Stimulated activated CD4-positive, alpha-beta T cell treated with anti-CD3 and anti-CD28 coated beads, Interleukin-4, amount 100 ng/mL, for 48 hours (primary cell): ENCODE measurements at regions not wholly inside any gene's neighbourhood (a gene's known extent, or its start where the extent isn't known, plus 50 kb on each side); places are given as distances from the start of the nearest gene placed in this dataset.

Experiments
- DNase-seq, 2 donors: peaks; one replicate each; pipeline ENCODE4 v3.0.0-alpha.2; 2020; ENCODE audit warnings: low read depth in 2 of 2

DNA sequence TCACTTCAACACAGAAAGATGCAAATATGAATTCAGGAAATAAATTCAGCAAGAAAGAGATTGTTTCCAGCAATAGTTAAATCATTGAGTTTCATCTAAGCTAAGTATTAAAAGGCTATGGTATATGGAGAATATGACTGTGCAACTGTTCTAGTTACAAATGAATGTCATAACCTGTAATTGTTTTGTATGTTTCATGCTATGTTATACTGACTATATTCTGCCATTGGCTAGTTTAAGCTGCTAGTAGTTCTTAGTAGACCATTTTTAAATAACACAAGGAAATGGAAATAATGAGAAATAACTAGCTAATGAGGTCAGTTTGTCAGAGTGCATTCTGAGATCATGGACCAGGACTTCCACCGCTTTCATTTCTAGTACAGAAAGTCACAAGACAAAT, 1154.9 kb upstream of the TMEFF2 start:
- DNase-seq = no peak

DNA sequence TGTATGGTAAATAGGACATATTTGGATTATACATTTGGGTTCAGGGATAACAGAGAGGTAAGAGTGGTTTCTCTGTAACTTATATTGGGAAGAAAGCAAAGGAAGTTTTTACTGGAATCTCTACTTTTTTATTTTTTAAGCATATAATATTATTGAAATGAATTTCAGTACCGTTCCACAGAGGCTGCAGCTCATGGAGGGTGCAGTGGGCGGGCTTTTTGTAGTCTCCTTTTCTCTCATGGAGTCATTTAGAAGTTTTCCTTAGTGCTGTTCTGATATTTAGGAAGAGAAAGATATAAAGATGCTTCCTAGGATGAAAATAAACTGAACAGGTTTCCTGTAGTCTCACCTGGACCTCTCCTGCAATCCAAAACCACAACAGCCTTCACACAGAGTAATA, 1153.3 kb upstream of the TMEFF2 start:
- no peak for DNase-seq

DNA sequence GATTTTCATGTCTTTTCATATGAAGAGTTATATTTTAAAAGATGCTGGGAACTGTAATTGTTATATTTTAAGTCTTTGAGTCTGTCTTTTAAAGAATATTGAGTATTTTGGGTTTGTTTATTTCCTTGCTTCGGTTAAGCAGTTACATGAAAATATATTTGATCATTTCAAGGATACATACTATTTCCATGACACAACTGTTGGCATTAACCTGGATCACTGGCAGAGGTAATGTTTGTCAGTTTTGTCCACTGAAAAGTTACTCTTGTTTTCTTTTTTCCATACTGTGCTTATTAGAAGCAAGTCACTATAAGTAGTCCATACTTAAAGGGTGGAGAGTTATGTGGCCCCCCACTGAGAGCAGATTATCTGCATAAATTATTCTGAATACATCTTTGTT, 1142.0 kb upstream of the TMEFF2 start:
- no peak for DNase-seq

- DNase-seq = no peak
Measured at GRCh38 chr2:193334401-193334800, 1139.7 kb upstream of the TMEFF2 start.

- DNase-seq = no peak
Measured at GRCh38 chr2:193333539-193333938, 1138.8 kb upstream of the TMEFF2 start.

DNA sequence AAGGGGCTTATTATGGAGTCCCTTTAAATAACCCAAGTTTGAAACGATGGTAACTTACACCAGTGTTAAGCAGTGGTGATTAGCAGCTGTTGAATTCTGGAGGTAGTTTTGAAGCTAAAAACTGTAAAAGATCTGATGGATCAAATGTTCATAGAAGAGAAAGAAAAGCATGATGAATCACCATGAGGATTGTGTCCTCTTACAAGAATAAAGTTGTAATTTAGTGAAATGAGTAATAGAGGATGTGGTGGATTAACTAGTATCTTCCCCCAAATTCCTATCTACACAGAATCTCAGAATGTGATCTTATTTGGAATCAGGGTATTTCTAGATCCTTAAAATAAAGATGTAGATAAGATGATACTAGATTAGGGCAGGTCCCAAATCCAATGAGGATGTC, 1138.2 kb upstream of the TMEFF2 start:
- DNase-seq = no peak

DNA sequence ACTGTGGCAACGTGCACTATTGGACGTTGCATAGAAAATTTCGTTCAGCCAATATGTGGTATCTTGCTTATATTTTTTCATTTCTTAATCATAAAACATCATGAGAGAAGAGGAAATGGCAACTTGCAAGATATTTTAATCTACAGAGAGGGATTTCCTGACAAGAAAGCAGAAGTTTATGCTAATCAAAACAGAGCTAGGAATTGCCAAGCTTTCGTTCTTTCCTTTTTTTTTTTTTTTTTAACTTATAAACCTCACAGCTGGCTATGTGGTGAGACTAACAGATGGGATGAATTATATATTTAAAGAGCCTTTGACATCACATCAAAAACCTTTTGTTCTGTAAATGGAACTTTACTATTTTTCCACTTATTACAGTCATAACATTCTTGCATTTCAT, 1136.9 kb upstream of the TMEFF2 start:
- no peak for DNase-seq

DNA sequence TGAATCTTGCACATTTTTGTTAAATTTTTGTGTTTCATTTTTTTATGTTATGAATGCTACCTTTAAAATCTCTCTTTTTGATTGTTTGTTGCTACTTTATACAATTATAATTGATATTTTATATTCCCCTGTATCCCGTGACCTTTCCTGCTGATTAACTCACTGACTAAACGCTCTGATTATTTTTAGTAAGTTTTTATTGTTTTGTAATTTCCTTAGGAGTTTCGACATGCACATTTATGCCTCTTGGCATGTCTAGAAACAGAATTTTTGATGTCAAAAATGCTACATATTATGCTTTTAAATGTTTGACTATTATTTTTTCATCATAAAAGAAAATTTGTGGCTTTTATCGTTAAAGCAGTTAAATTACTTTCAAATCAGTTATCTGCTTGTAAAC, 1131.6 kb upstream of the TMEFF2 start:
- DNase-seq = no peak

DNA sequence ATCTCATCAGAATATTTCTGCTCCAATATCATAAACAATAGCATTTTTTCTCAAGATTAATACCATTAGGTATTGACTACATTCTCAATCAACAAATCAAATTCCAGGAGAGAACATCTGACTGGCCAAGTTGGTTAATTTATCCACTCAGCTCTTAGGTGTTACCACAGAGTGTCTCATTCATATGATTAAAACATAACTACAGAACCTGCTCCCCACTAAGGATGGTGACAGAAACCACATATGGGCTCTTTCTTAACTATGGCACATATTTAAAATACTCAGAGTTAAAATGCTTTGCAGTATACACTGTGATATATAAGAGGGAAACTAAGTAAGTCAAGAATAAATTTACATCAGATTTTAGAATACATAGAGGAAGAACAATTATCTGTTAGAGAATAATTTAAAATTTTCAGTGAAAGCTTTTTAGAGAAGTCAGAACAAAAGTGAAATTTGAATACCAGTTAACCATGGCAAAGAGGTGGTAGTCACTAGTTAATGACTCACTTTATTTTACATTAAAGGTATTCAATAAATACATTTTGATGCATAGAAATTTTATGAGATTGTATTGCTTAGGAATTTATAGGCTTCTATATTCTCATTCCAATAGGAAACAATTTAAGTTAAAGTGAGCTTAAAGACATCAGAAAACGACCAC, 1120.8 kb upstream of the TMEFF2 start:
- DNase-seq = no peak

GRCh38 chr2:193303464-193303863, 1108.7 kb upstream of the TMEFF2 start:
- no peak for DNase-seq

DNA sequence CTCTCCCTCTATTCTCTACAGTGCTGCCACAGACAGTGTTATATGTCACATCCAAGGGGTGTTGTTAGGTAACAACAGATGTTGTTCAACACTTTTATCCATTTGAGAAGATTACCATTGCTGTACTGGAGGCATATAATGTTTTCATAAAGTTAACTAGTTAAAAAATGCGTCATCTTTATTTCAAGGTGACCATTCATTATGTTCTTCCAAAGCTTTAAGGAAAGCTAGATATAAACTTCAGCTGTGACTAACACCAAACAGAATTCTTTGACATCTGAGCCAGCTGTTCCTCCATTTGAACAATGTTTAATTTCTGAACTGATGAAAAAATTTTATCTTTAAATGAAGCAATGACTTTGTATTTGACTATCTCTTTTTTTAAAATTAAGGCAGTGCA, 1099.6 kb upstream of the TMEFF2 start:
- DNase-seq = no peak

DNA sequence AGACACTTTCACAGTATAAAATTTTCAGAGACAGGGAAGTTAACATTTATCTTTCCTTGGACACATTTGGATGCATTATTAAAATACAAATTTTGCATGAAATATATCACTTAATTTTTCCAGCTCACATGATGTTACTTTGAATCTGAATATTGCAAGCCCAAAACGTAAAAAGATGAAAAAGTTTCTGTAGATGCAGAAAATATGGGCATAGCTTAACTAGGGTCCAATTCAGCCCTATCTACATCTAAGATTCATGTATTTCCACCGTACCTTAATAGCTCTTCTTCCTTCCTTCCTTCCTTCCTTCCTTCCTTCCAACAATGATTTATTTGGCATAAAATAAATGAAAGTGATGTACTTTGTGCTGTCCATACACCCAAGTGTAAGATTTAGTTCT, 1084.6 kb upstream of the TMEFF2 start:
- no peak for DNase-seq

GRCh38 chr2:193276988-193277387, 1082.3 kb upstream of the TMEFF2 start:
- no peak for DNase-seq

DNA sequence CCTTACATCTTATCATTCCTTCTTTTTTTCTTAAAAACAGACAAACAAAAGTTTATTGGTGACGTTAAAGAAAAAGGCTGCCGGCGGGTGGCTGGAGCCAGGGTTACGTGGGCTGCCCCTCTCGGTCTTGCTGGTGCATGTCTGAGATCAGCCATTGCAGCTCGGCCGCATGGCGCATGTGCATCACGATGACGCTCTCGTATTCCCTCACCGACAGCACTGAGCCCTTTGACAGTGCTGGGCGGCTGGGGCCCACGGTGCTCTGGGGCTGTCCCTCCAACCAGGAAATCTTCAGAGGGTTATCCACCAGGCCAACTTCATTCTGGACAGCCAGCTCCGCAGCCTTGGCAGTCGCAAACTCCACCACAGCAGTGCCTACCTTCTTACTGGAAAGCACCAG, 1081.8 kb upstream of the TMEFF2 start:
- no peak for DNase-seq

GRCh38 chr2:193276069-193276468, 1081.3 kb upstream of the TMEFF2 start:
- no peak for DNase-seq

DNA sequence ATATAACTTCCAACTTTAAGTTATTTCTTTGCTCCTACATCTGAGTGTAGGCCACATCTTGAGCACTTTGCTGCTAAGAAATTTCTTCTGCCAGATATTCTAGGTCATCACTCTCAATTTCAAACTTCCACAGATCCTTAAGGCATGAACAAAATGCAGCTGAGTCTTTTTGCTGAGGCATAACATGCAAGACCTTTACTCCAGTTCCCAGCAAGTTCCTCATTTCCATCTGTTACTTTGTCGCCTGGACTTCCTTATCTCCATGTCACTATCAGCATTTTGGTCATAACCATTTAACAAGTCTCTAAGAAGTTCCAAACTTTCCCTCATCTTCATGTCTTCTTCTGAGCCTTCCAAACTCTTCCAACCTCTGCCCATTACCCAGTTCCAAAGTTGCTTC, 1077.3 kb upstream of the TMEFF2 start:
- DNase-seq = no peak

DNA sequence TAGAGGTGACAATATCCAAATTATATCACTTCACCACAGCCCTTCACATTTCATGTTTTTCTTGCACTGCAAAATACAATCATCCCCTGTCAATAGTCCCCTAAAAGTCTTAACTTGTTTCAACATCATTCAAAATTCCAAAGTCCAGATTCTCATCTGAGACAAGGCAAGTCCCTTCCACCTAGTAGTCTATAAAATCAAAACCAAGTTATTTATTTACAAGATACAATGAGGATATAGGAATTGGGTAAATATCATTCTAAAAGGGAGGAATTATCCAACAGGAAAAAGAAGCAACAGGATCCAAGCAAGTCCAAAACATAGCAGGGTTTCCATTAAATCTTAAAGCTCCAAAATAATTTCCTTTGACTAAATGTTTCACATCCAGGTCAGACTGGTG, 1076.1 kb upstream of the TMEFF2 start:
- no peak for DNase-seq

DNA sequence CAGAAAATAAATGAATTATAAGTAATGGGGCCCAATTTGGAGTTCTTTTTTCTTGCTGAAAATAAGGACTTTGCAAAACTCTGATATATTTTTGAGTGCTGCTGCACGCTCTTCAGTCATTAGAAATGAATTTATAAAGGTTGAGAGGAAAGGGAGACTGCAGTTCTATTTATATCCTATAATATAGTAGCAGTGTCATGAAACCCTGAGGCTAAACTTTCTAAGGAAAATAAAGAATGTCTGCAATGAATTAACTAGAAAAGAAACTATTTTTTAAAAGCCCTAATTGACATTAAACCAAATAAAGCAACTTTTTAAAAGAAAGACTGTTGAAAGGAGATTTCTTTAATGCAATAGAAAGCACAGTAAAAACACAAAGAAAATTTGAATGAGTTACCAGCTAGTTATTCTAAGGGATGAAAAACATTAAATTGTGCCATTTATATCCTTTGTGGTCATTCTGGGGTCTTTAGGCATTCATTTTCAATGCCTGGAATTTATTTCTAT, 1072.8 kb upstream of the TMEFF2 start:
- no peak for DNase-seq

GRCh38 chr2:193253014-193253530, 1058.3 kb upstream of the TMEFF2 start:
- no peak for DNase-seq

GRCh38 chr2:193251909-193252308, 1057.2 kb upstream of the TMEFF2 start:
- DNase-seq = no peak

DNA sequence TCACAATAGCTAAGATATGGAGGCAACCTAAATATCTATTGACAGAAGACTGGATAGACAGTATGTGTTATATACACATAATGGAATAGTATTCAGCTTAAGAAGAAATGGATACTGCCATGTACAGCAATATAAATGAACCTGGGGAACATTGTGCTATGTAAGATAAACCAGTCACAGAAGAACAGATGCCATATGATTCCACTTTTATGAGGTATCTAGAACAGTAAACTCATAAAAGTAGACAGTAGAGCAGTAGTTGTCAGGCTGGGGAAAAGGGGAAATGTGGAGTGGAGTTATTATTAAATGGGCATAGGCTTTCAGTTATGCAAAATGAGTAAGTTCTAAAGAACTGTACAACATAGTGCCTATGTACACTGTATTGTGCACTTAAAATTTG, 1055.7 kb upstream of the TMEFF2 start:
- DNase-seq = no peak

DNA sequence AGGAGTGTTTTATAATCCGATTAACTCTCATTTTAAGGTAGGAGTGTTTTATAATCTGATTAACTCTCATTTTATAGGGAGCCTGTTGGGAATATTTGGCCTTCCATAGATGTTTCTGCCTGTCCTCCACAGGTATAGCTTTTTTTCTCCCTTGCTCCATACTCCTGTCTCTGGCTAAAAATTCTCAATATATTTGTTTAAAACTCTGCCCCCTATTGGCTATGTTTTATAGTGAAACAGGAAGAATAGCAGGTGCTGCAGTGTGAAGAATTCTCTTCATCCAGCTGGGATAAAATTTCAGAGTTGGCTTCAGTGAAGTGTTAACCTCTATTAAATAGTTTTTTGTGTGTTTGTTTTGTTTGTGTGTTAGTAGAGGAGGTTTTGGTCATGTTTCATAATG, 1046.0 kb upstream of the TMEFF2 start:
- no peak for DNase-seq

GRCh38 chr2:193231634-193232033, 1036.9 kb upstream of the TMEFF2 start:
- DNase-seq = no peak

DNA sequence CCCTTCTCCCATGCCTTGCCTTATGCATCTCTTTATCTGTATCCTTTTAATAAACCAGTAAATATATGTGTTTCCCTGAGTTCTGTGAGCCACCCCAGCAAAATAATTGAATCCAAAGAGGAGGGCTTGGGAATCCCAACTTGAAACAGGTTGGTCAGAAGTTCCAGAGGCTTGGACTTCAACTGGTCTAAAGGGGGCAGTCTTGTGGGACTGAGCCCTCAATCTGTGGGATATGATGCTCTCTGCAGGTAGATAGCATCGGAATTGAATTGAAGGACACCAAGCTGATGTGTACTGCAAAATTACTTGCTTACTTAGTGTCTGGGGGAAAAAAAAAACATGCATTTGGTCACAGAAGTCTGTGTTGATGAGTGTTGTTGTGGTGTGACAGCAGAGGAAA, 1033.5 kb upstream of the TMEFF2 start:
- no peak for DNase-seq
